GM23338 (cell line): ENCODE measurements at regions not wholly inside any gene's neighbourhood (a gene's known extent, or its start where the extent isn't known, plus 50 kb on each side); places are given as distances from the start of the nearest gene placed in this dataset.

ENCODE experiments used
- CTCF ChIP-seq, 2 experiments: fragments of 200-600 bp in 1 of 2; sonication (generic) in 1 of 2; conservative IDR thresholded peaks; 2 replicates each; pipeline versions ENCODE4 v1.5.1 to v1.6.1; 2016 to 2017; ENCODE audit warnings: antibody characterized with exemption in 2 of 2, low read depth in 2 of 2, mild to moderate bottlenecking in 2 of 2, moderate library complexity in 1 of 2
- POLR2AphosphoS5 ChIP-seq: IDR thresholded peaks from 2 replicates; pipeline ENCODE4 v1.6.1; 2016; ENCODE audit warnings: antibody characterized with exemption, low read depth

- no peak for TF ChIP-seq CTCF (conservative IDR thresholded peaks at IDR 0.05; ENCODE audit: low read depth in 2 of 2)
- no peak for TF ChIP-seq POLR2AphosphoS5
Observed at GRCh38 chr6:165129086-165129485, 180.3 kb downstream of the C6orf118 start.
